DOHH2 (cell line): ENCODE measurements at regions not wholly inside any gene's neighbourhood (a gene's known extent, or its start where the extent isn't known, plus 50 kb on each side); places are given as distances from the start of the nearest gene placed in this dataset.

Source experiments
- H3F3A ChIP-seq: fragments of 200-600 bp; sonication (generic), shearing (Covaris generic); 2 replicates; pipeline ENCODE4 v1.6.0; 2016; ENCODE audit warnings: antibody characterized with exemption, mild to moderate bottlenecking; ENCODE audit not compliant: control insufficient read depth, insufficient read depth
- H3K27ac ChIP-seq: fragments of 200-600 bp; sonication (generic); 2 replicates; pipeline ENCODE4 v1.5.1; 2014; ENCODE audit warnings: low read depth, mild to moderate bottlenecking, low read length, moderate library complexity
- H3K27me3 ChIP-seq: fragments of 200-600 bp; sonication (generic); 2 replicates; pipeline ENCODE4 v1.6.1; 2014; ENCODE audit warnings: mild to moderate bottlenecking, low read length, mixed read lengths; ENCODE audit not compliant: control insufficient read depth
- H3K36me3 ChIP-seq: fragments of 200-600 bp; sonication (generic); 2 replicates; pipeline ENCODE4 v1.6.1; 2014; ENCODE audit warnings: mild to moderate bottlenecking, low read length, moderate library complexity, mixed read lengths; ENCODE audit not compliant: control insufficient read depth
- H3K4me1 ChIP-seq: fragments of 200-600 bp; sonication (generic); 2 replicates; pipeline ENCODE4 v1.6.1; 2014; ENCODE audit warnings: mild to moderate bottlenecking, low read length, mixed read lengths; ENCODE audit not compliant: control insufficient read depth
- H3K4me2 ChIP-seq: fragments of 200-600 bp; sonication (generic); 2 replicates; pipeline ENCODE4 v1.6.0; 2014; ENCODE audit warnings: mild to moderate bottlenecking, low read length, moderate library complexity
- H3K4me3 ChIP-seq: fragments of 200-600 bp; sonication (generic); 2 replicates; pipeline ENCODE4 v1.5.1; 2014; ENCODE audit warnings: mild to moderate bottlenecking, low read length, mixed read lengths
- H3K79me2 ChIP-seq: fragments of 200-600 bp; sonication (generic); 2 replicates; pipeline ENCODE4 v1.6.1; 2014; ENCODE audit warnings: mild to moderate bottlenecking, low read length, mixed read lengths; ENCODE audit not compliant: control insufficient read depth
- H3K9me2 ChIP-seq: fragments of 200-600 bp; sonication (generic); replicated peaks from 2 replicates; pipeline ENCODE4 v1.6.1; 2014; ENCODE audit warnings: mild to moderate bottlenecking, low read length, mixed read lengths; ENCODE audit not compliant: control insufficient read depth
- H3K9me3 ChIP-seq: fragments of 200-600 bp; sonication (generic); 2 replicates; pipeline ENCODE4 v1.6.1; 2014; ENCODE audit warnings: antibody characterized with exemption, low read length, mixed read lengths; ENCODE audit not compliant: control insufficient read depth, insufficient read depth
- H4K20me1 ChIP-seq: fragments of 200-600 bp; sonication (generic); 2 replicates; pipeline ENCODE4 v1.6.0; 2014; ENCODE audit warnings: low read depth, mild to moderate bottlenecking, antibody characterized with exemption, low read length, moderate library complexity; ENCODE audit not compliant: control insufficient read depth, insufficient read depth
- CTCF ChIP-seq: fragments of 200-600 bp; sonication (generic); IDR thresholded peaks from one replicate; pipeline ENCODE4 v1.5.1; 2014; ENCODE audit warnings: antibody characterized with exemption, mild to moderate bottlenecking, low read depth, low read length; ENCODE audit not compliant: poor library complexity, severe bottlenecking
- EZH2phosphoT487 ChIP-seq: fragments of 200-600 bp; sonication (generic); IDR thresholded peaks from 2 replicates; pipeline ENCODE4 v1.6.1; 2017; ENCODE audit warnings: borderline replicate concordance, mild to moderate bottlenecking, antibody characterized with exemption, low read length, moderate library complexity, mixed read lengths

DNA sequence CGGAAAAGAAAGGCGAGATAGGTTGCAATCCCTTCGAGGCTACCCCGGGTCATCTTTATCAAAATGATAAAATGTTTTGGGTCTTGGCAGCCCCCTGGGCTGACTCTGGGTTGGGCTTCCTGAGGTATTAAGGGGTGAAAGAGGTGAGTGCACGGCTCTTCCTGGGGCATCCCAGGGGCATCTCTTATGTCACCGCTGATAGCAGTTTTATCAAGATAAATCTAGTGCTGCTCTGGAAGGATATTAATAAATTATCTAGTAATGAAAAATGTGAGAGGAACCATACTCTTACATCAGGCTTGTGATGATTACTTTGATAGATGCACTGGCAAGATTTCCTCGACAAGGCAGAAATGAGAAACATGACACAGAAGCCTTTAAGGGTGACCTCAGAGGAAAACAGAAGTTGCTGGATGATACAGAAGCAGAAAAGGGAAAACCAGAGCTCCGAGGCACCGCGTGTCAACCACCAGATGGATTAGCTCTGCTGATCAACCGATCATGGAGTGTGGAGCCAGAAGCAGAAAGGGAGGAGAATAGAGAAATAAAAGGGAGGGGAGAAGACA, 491.3 kb downstream of the TMEM114 start:
- H4K20me1 ChIP-seq: no peaks in the 10 kb centered on the region
- no peaks in the 10 kb centered on the region for H3K9me2 ChIP-seq
- no peaks in the 10 kb centered on the region for H3K36me3 ChIP-seq
- no peak overlapping the region for H3K27ac ChIP-seq
- no peaks in the 10 kb centered on the region for H3F3A ChIP-seq
- H3K4me1 ChIP-seq: no peaks in the 10 kb centered on the region
- H3K4me2 ChIP-seq: no peak overlapping the region
- no peak overlapping the region for H3K4me3 ChIP-seq
- H3K27me3 ChIP-seq: no peaks in the 10 kb centered on the region
- TF ChIP-seq EZH2phosphoT487 (no peak), CTCF (no peak)
- H3K9me3 ChIP-seq: no peaks in the 10 kb centered on the region
- no peaks in the 10 kb centered on the region for H3K79me2 ChIP-seq

GRCh38 chr16:8096211-8096610, 494.1 kb downstream of the TMEM114 start:
- no peak overlapping the region for H3K4me2 ChIP-seq
- no peak overlapping the region for H3K27ac ChIP-seq
- H3K4me1 ChIP-seq: no peaks in the 10 kb centered on the region
- no peak for TF ChIP-seq CTCF
- no peak for TF ChIP-seq EZH2phosphoT487
- H3F3A ChIP-seq: no peaks in the 10 kb centered on the region
- no peaks in the 10 kb centered on the region for H3K27me3 ChIP-seq
- H3K4me3 ChIP-seq: no peak overlapping the region
- H3K9me2 ChIP-seq: no peaks in the 10 kb centered on the region
- H4K20me1 ChIP-seq: no peaks in the 10 kb centered on the region
- no peaks in the 10 kb centered on the region for H3K36me3 ChIP-seq
- no peaks in the 10 kb centered on the region for H3K9me3 ChIP-seq
- no peaks in the 10 kb centered on the region for H3K79me2 ChIP-seq

GRCh38 chr16:8094696-8095095, 495.6 kb downstream of the TMEM114 start:
- Histone ChIP-seq H3K9me2 (no peaks in the 10 kb centered on the region), H3K9me3 (no peaks in the 10 kb centered on the region), H3K79me2 (no peaks in the 10 kb centered on the region), H3K27ac (no peak overlapping the region), H3K4me2 (no peak overlapping the region), H4K20me1 (no peaks in the 10 kb centered on the region), H3K4me3 (no peak overlapping the region), H3F3A (no peaks in the 10 kb centered on the region), H3K27me3 (no peaks in the 10 kb centered on the region), H3K4me1 (no peaks in the 10 kb centered on the region), H3K36me3 (no peaks in the 10 kb centered on the region)
- TF ChIP-seq CTCF (no peak), EZH2phosphoT487 (no peak)
